Activated CD4-positive, alpha-beta T cell treated with anti-CD3 and anti-CD28 coated beads for 24 hours (primary cell): ENCODE measurements at regions not wholly inside any gene's neighbourhood (a gene's known extent, or its start where the extent isn't known, plus 50 kb on each side); places are given as distances from the start of the nearest gene placed in this dataset.

Experiments used
- DNase-seq, 2 donors: peaks; one replicate each; pipeline ENCODE4 v3.0.0-alpha.2; 2020; ENCODE audit warnings: low read depth in 2 of 2

DNA sequence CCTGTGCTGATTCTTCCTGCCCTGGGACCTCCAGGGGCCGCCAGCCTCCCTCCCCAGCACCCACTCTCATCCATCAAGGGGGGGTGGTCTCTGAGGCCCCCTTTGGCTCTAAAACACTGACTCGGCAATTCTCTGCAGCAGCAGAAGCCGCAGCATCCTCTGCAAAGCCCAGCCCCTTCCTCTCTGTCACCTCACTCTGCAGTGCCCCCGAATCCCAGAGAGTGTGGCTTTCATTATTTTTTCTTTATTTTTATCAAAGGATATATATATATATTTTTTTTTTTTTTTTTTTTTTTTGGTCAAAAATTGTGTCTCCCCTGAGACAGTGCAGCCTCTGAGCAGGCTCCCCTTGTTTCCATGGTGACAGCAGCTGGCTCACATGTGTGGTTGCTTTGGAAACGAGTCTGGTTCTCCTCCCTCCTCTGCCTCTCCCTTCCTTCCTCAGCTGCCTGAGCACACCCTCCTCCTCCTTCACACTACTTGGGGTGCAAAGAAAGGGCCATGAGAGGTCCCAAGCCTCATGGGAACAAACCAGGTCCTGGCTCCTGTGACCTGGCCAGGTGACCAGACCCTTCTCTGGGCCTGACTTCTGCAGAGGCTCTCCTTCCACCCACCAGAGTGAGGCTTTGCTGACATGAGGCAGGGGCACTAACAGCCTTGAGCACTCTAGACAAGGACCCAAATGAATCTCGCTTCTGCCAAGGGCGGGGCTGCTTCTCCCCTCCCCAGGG lies 100.5 kb downstream of the LRRC74A start:
- peak in 1 of 2 donors; percentile 34 for DNase-seq

DNA sequence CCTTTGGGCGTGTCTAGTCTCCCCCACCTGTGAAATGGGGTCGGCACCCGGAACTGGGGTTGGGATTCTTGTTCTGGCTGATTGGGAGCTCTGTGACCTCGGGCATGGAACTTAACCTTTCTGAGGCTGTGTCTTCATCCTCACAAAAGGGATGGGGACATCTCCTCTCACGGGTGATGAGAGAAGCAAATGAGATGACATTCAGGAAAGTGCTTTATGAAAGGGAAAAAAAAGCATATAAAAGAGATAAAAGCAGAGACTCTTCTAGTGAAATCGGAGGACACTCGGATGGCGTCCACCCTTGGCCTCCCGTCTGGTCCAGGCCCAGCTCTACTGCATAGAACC lies 98.9 kb downstream of the LRRC74A start:
- DNase-seq: no peak

DNA sequence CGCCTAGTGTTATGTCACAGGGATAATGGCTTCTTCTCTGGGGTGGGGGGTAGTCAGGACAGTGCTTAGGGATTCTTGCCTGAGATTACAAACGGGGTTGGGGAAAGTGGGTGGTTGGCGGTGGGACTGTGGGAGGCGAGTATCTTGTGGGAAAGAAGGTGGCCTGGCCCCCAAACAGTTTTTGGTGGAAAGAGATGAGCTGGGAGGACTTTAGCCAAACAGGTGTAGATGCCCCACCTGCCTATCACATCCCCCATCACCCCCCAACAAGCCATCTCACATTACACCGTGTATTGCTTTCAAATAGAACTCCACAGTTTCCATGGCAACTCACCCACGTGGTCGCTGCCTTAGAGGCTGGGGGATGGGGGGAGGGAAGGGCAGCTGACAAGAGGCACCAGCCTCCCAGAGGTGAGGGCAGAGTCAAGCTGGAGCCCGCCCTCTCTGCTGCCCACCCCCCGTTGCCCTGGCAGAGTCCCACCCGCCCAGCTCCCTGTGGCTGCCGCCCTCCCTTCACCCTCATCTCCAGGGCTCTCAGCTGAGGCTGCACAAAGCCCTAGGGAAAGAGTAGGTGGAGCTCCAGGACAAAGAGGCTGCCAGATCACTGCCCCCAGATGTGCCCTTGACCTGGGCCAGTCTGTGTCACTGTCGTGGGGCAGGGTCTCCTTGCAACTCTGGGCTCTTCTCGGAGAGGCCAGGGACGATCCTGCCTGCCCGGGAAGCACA lies 98.3 kb downstream of the LRRC74A start:
- DNase-seq: no peak

DNA sequence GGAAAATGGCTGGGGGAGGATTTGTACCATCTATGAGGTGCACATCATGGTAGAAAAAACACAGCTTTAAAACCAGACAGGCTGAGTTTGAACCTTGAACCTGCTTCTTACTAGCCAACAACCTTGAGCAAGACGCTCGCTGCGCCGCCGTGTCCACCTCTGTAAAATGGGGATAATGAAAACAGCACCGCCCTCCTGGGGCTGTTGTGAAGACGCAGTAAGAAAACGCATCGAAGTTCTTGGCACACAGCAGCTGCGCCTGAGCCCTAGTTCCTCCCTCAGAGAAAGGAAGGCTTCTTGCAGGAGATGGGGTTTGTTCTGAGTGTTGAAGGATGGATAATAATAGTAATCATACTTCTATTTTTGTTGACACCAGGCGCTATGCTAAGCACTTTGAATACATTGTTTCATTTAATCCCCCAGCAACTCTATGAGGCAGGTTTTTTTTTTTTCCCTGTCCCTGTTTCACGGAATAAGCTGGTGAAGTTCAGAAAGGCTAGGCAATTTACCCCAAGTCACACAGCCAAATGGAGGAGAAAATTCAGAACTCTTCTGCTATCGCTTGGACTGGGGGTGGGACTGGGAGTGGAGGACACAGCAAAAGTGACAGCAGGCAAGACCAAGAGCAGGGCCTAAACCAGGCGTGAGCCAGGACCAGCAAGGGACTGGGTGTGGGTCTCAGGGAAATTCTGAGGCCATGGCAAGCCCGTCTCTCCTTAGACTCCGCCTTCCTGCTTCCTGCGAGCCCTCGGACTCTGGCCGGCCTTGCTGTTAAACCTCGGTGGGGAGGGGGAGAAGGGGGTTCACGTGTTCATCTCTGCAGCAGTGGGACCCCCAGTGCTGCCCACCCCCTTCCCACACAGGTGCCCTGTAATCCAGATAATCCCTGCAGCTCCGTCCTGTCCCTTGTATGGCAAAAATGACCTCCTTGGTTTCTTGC lies 97.5 kb downstream of the LRRC74A start:
- DNase-seq: no peak

DNA sequence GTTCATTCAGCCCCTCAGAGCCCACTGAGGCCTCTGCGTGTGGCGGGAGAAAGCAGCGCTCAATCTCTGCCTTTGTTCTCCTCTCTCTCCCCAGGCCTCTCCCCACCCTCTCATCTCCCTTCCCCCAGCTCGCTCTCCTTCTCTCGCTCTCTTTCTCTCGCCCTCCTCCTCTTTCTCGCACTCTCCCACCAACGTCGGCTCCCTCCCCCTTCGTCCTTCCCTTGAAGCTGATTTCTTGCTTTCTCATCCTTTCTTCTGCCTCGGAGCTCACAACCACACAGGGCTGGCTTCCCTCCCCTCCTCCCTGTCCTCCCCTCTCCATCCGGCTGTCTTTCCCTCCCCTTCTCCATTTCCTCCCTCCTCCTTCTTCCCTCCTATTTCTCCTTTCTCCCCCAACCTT lies 96.4 kb downstream of the LRRC74A start:
- no peak for DNase-seq

DNA sequence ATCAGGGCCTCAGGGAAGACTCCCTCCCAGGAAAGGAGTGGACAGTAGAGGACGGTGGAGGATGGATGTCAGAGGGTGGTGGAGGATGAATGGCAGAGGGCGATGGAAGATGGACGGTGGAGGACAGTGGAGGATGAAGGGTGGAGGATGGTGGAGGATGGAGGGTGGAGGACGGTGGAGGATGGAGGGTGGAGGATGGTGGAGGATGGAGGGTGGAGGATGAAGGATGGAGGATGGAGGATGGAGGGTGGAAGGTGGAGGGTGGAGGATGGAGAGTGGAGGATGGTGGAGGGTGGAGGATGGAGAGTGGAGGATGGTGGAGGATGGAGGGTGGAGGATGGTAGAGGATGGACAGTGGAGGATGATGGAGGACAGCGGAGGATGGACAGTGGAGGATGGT lies 95.9 kb downstream of the LRRC74A start:
- DNase-seq: no peak

- DNase-seq: no peak
Measured at GRCh38 chr14:76921088-76921399, 94.8 kb downstream of the LRRC74A start.

DNA sequence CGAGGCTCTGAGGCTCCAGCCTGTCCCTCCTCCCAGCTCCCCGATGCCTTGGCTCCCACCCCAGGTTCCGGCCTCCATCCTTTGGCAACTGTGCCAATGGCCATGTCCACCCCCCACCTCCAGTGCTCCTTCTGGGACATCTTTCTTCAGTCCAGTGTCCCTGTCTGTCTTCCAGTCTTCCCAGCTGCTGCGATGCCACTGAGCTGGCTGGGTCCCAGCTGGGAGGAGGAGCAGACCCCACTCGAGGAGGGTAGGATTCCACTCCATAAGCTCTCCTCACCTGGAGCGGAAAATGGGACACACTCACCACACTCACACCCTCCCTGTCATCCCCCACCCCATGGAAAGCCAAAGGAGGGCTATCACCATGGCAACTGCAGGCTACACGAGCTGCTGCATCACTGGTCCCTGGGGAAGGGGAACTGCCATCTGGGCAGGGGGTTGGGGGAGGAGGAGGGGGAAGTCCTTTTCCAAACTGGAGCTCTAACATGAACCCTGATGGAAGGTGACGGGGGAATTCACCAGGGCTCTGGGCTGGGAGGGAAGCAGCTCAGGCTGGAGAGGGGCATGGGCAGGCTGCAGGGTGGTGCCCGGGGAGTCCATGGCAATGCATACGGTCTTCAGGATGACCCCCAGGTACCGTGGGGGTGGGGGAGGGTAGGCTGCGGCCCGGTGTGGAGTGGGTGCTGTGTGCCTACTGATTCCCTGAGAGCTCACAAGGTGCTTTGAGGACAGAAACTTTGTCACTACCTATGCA lies 94.3 kb downstream of the LRRC74A start:
- DNase-seq: no peak

DNA sequence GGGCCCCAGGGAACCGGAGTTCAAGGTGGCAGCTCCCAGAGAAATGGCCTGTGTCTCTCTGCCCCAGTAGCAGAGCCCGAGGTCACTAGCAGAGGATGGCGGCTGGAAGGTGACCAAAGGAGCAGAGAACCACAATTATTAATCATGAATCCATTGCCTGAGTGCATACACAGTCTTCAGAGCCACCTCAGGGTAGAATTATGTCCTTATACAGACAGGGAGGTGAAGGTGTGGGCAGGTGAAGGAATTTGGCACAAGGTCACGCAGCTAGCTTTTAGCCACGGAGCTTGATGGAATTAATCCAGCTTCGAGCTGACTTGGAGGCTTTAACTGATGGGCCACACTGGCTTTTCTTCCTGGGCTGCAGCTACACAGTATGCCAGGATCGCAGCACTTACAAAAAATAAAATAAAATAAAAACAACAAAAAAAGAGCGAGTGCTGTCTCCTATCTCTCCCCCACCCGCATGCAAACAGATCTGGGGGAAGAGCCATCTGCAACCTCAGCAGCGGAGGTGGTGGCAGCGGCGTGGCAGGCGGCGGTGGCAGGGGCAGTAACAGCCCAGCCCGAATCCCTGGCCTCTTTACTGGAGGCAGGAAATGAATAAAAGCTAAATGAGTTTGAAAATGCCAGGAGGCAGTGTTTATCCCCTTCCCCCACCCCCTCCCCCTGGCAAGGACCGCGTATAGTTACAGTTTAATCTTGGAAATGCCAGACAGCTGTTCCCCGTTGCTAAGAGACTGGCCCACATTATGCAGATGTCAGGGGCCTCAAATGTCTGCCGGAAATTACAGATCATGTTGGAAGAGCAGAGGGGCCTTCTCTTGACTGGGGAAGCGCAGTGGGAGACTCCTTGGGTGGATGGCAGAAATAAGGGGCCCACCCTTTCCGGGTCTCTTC lies 93.5 kb downstream of the LRRC74A start:
- no peak for DNase-seq
